ENCODE measurements at regions not wholly inside any gene's neighbourhood (a gene's known extent, or its start where the extent isn't known, plus 50 kb on each side); places are given as distances from the start of the nearest gene placed in this dataset.

- no peak for DNase-seq (ENCODE audit: low read depth)
Measured at GRCh38 chr7:25889765-25890164, 262.2 kb upstream of the NFE2L3 start.

GRCh38 chr7:25891591-25891990 is 260.4 kb upstream of the NFE2L3 start:
- DNase-seq (ENCODE audit: low read depth), result no peak

- no peak for DNase-seq (ENCODE audit: low read depth)
Measured at GRCh38 chr7:25893436-25893835, 258.6 kb upstream of the NFE2L3 start.

- DNase-seq (ENCODE audit: low read depth), result peak; percentile 24
Measured at GRCh38 chr7:25894002-25894901, 257.7 kb upstream of the NFE2L3 start.

GRCh38 chr7:25894902-25895791 is 256.9 kb upstream of the NFE2L3 start:
- DNase-seq (ENCODE audit: low read depth), result peak; percentile 1

- no peak for DNase-seq (ENCODE audit: low read depth)
Measured at GRCh38 chr7:25895792-25896171, 256.2 kb upstream of the NFE2L3 start.

GRCh38 chr7:25897261-25897782 is 254.7 kb upstream of the NFE2L3 start:
- DNase-seq (ENCODE audit: low read depth), result peak; percentile 74

GRCh38 chr7:25900245-25900644 is 251.8 kb upstream of the NFE2L3 start:
- no peak for DNase-seq (ENCODE audit: low read depth)

GRCh38 chr7:25900877-25901276 is 251.1 kb upstream of the NFE2L3 start:
- no peak for DNase-seq (ENCODE audit: low read depth)

- no peak for DNase-seq (ENCODE audit: low read depth)
Measured at GRCh38 chr7:25901658-25902057, 250.3 kb upstream of the NFE2L3 start.

- DNase-seq (ENCODE audit: low read depth), result no peak
Measured at GRCh38 chr7:25906003-25906402, 246.0 kb upstream of the NFE2L3 start.

GRCh38 chr7:25906760-25907159 is 245.2 kb upstream of the NFE2L3 start:
- DNase-seq (ENCODE audit: low read depth), result no peak

GRCh38 chr7:25907214-25907613 is 244.8 kb upstream of the NFE2L3 start:
- no peak for DNase-seq (ENCODE audit: low read depth)

- no peak for DNase-seq (ENCODE audit: low read depth)
Measured at GRCh38 chr7:25907731-25908130, 244.3 kb upstream of the NFE2L3 start.

GRCh38 chr7:25908154-25908949 is 243.6 kb upstream of the NFE2L3 start:
- DNase-seq (ENCODE audit: low read depth), result no peak

GRCh38 chr7:25911738-25912607 is 240.0 kb upstream of the NFE2L3 start:
- no peak for DNase-seq (ENCODE audit: low read depth)

- no peak for DNase-seq (ENCODE audit: low read depth)
Measured at GRCh38 chr7:25913598-25914224, 238.3 kb upstream of the NFE2L3 start.

GRCh38 chr7:25918731-25919130 is 233.3 kb upstream of the NFE2L3 start:
- DNase-seq (ENCODE audit: low read depth), result no peak

GRCh38 chr7:25922296-25922695 is 229.7 kb upstream of the NFE2L3 start:
- DNase-seq (ENCODE audit: low read depth), result no peak

- DNase-seq (ENCODE audit: low read depth), result no peak
Measured at GRCh38 chr7:25923741-25924460, 228.1 kb upstream of the NFE2L3 start.
